ENCODE measurements at regions not wholly inside any gene's neighbourhood (a gene's known extent, or its start where the extent isn't known, plus 50 kb on each side); places are given as distances from the start of the nearest gene placed in this dataset.

DNA sequence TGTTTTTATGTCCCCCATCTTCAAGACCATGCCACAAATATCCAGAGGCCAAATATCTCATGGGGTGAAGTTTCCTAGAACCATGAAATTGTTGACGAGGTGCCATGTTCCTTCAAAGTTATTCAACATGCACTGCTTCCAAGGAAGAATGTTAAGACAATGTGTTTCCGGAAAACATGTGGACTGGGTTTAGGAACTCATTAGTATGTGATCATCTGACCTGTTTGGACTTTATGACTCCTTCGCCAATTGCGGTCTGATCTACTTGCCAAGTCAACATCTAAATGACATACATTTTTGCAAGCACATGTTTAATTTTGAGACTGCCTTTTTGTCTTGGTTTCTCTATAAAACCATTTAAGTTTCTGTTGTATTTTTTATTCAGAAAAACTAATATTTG, 234.8 kb downstream of the MAF start:
- H3K4me1 Mint-ChIP-seq: peaks cover 8% of the 10 kb centered on the region
- no peak overlapping the region for H3K4me3 Mint-ChIP-seq
- no peak for ATAC-seq
- peaks cover under 1% of the 10 kb centered on the region for H3K36me3 Mint-ChIP-seq
- ChIA-PET CTCF (no interaction called here), POLR2A (no interaction called here)
- DNase-seq (ENCODE audit: low spot score): no peak
- TF ChIP-seq MXD4 (CRISPR knock-in tag; IDR thresholded peaks at IDR 0.05; ENCODE audit: borderline replicate concordance): no peak
- 0 out of 2 replicates have a peak, but pooled peaks cover 6% of the 10 kb centered on the region for H3K27me3 Mint-ChIP-seq (ENCODE audit: low read depth)
- H3K9me3 Mint-ChIP-seq: peaks cover 24% of the 10 kb centered on the region
- no peak overlapping the region for H3K27ac Mint-ChIP-seq

GRCh38 chr16:79363484-79363883, 237.1 kb downstream of the MAF start:
- Mint-ChIP-seq H3K9me3 (peaks cover 31% of the 10 kb centered on the region), H3K27ac (no peak overlapping the region), H3K27me3 (ENCODE audit: low read depth) (0 out of 2 replicates have a peak, but pooled peaks cover 3% of the 10 kb centered on the region), H3K4me3 (no peak overlapping the region), H3K4me1 (peaks cover 8% of the 10 kb centered on the region), H3K36me3 (no peaks in the 10 kb centered on the region)
- POLR2A ChIA-PET: no interaction called here
- TF ChIP-seq, protein P1, sequence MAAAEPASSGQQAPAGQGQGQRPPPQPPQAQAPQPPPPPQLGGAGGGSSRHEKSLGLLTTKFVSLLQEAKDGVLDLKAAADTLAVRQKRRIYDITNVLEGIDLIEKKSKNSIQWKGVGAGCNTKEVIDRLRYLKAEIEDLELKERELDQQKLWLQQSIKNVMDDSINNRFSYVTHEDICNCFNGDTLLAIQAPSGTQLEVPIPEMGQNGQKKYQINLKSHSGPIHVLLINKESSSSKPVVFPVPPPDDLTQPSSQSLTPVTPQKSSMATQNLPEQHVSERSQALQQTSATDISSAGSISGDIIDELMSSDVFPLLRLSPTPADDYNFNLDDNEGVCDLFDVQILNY (CRISPR knock-in tag; IDR thresholded peaks at IDR 0.05): no peak
- TF ChIP-seq, protein P2, sequence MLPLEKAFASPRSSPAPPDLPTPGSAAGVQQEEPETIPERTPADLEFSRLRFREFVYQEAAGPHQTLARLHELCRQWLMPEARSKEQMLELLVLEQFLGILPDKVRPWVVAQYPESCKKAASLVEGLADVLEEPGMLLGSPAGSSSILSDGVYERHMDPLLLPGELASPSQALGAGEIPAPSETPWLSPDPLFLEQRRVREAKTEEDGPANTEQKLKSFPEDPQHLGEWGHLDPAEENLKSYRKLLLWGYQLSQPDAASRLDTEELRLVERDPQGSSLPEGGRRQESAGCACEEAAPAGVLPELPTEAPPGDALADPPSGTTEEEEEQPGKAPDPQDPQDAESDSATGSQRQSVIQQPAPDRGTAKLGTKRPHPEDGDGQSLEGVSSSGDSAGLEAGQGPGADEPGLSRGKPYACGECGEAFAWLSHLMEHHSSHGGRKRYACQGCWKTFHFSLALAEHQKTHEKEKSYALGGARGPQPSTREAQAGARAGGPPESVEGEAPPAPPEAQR (CRISPR knock-in tag; IDR thresholded peaks at IDR 0.05): no peak
- TF ChIP-seq, protein P3, sequence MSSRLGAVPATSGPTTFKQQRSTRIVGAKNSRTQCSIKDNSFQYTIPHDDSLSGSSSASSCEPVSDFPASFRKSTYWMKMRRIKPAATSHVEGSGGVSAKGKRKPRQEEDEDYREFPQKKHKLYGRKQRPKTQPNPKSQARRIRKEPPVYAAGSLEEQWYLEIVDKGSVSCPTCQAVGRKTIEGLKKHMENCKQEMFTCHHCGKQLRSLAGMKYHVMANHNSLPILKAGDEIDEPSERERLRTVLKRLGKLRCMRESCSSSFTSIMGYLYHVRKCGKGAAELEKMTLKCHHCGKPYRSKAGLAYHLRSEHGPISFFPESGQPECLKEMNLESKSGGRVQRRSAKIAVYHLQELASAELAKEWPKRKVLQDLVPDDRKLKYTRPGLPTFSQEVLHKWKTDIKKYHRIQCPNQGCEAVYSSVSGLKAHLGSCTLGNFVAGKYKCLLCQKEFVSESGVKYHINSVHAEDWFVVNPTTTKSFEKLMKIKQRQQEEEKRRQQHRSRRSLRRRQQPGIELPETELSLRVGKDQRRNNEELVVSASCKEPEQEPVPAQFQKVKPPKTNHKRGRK (CRISPR knock-in tag; IDR thresholded peaks at IDR 0.05; ENCODE audit: borderline replicate concordance): no peak
- TF ChIP-seq, protein P4, sequence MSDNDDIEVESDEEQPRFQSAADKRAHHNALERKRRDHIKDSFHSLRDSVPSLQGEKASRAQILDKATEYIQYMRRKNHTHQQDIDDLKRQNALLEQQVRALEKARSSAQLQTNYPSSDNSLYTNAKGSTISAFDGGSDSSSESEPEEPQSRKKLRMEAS (CRISPR knock-in tag; IDR thresholded peaks at IDR 0.05): no peak
- CTCF ChIA-PET: no interaction called here
- no peak for ATAC-seq
- DNase-seq (ENCODE audit: low spot score): no peak

GRCh38 chr16:79363035-79363434, 237.5 kb downstream of the MAF start:
- peaks cover 8% of the 10 kb centered on the region for H3K4me1 Mint-ChIP-seq
- peaks cover 31% of the 10 kb centered on the region for H3K9me3 Mint-ChIP-seq
- ChIA-PET POLR2A (interaction anchor here (0.7 kb wide), 2 partner anchors 172 to 643 kb away, joined by 3 read pairs; no protein-coding TSS in a partner anchor), CTCF (no interaction called here)
- no peak for DNase-seq (ENCODE audit: low spot score)
- H3K36me3 Mint-ChIP-seq: no peaks in the 10 kb centered on the region
- 0 out of 2 replicates have a peak, but pooled peaks cover 3% of the 10 kb centered on the region for H3K27me3 Mint-ChIP-seq (ENCODE audit: low read depth)
- H3K4me3 Mint-ChIP-seq: no peak overlapping the region
- H3K27ac Mint-ChIP-seq: no peak overlapping the region
- no peak for ATAC-seq
- no peak for TF ChIP-seq ZNF425 (CRISPR knock-in tag; conservative IDR thresholded peaks at IDR 0.05)
- no peak for TF ChIP-seq ZNF219 (CRISPR knock-in tag; IDR thresholded peaks at IDR 0.05; ENCODE audit: borderline replicate concordance)
- TF ChIP-seq, protein P5, sequence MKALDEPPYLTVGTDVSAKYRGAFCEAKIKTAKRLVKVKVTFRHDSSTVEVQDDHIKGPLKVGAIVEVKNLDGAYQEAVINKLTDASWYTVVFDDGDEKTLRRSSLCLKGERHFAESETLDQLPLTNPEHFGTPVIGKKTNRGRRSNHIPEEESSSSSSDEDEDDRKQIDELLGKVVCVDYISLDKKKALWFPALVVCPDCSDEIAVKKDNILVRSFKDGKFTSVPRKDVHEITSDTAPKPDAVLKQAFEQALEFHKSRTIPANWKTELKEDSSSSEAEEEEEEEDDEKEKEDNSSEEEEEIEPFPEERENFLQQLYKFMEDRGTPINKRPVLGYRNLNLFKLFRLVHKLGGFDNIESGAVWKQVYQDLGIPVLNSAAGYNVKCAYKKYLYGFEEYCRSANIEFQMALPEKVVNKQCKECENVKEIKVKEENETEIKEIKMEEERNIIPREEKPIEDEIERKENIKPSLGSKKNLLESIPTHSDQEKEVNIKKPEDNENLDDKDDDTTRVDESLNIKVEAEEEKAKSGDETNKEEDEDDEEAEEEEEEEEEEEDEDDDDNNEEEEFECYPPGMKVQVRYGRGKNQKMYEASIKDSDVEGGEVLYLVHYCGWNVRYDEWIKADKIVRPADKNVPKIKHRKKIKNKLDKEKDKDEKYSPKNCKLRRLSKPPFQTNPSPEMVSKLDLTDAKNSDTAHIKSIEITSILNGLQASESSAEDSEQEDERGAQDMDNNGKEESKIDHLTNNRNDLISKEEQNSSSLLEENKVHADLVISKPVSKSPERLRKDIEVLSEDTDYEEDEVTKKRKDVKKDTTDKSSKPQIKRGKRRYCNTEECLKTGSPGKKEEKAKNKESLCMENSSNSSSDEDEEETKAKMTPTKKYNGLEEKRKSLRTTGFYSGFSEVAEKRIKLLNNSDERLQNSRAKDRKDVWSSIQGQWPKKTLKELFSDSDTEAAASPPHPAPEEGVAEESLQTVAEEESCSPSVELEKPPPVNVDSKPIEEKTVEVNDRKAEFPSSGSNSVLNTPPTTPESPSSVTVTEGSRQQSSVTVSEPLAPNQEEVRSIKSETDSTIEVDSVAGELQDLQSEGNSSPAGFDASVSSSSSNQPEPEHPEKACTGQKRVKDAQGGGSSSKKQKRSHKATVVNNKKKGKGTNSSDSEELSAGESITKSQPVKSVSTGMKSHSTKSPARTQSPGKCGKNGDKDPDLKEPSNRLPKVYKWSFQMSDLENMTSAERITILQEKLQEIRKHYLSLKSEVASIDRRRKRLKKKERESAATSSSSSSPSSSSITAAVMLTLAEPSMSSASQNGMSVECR (CRISPR knock-in tag; IDR thresholded peaks at IDR 0.05; ENCODE audit: borderline replicate concordance): no peak
- TF ChIP-seq, protein P6, sequence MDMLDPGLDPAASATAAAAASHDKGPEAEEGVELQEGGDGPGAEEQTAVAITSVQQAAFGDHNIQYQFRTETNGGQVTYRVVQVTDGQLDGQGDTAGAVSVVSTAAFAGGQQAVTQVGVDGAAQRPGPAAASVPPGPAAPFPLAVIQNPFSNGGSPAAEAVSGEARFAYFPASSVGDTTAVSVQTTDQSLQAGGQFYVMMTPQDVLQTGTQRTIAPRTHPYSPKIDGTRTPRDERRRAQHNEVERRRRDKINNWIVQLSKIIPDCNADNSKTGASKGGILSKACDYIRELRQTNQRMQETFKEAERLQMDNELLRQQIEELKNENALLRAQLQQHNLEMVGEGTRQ (CRISPR knock-in tag; IDR thresholded peaks at IDR 0.05): no peak
- no peak for TF ChIP-seq NR2C2 (CRISPR knock-in tag; IDR thresholded peaks at IDR 0.05)
- TF ChIP-seq ATF6 (CRISPR knock-in tag; IDR thresholded peaks at IDR 0.05): no peak
- no peak for TF ChIP-seq MLX (CRISPR knock-in tag; IDR thresholded peaks at IDR 0.05)
- no peak for TF ChIP-seq FOXJ3 (CRISPR knock-in tag; IDR thresholded peaks at IDR 0.05; ENCODE audit: borderline replicate concordance)
- no peak for TF ChIP-seq NFATC4 (CRISPR knock-in tag; IDR thresholded peaks at IDR 0.05)
- TF ChIP-seq ZNF317 (CRISPR knock-in tag; IDR thresholded peaks at IDR 0.05; ENCODE audit: borderline replicate concordance, low read depth): no peak
- no peak for TF ChIP-seq NR1H2 (CRISPR knock-in tag; IDR thresholded peaks at IDR 0.05)
